ENCODE measurements at regions not wholly inside any gene's neighbourhood (a gene's known extent, or its start where the extent isn't known, plus 50 kb on each side); places are given as distances from the start of the nearest gene placed in this dataset.

- DNase-seq (ENCODE audit: insufficient read length, low spot score): no peak
Measured at GRCh38 chr12:19008102-19008501, 121.4 kb upstream of the PLEKHA5 start.

DNA sequence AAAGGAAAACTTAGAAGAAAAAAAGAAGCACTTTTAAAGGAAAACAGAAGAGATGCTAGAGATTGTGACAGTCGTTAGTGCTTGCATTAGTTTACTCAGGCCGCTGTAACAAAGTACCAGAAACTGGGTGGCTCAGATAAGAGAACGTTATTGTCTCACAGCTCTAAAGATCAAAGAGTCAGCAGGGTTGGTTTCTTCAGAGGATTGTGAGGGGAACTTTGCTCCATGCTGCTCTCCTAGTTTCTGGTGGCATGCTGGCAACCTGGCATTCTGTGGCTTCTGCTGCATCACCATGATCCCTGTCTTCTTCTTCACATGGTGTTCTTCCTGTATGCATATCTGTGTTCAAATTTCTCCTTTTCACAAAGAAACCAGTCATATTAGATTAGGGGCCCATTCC lies 119.4 kb upstream of the PLEKHA5 start:
- FAIRE-seq: no peak
- no peak for DNase-seq (ENCODE audit: insufficient read length, low spot score)

More at GRCh38 chr12:19008102-19008501, 121.4 kb upstream of the PLEKHA5 start:
- FAIRE-seq: no peak

GRCh38 chr12:19010726-19011125 lies 118.8 kb upstream of the PLEKHA5 start:
- no peak for DNase-seq (ENCODE audit: insufficient read length, low spot score)
- no peak for FAIRE-seq

- FAIRE-seq: no peak
Measured at GRCh38 chr12:19012965-19013364, 116.6 kb upstream of the PLEKHA5 start.

GRCh38 chr12:19014240-19014639 lies 115.3 kb upstream of the PLEKHA5 start:
- DNase-seq (ENCODE audit: insufficient read length, low spot score) (no peak), FAIRE-seq (peak; percentile 51)

More at GRCh38 chr12:19012965-19013364, 116.6 kb upstream of the PLEKHA5 start:
- DNase-seq (ENCODE audit: insufficient read length, low spot score): no peak

DNA sequence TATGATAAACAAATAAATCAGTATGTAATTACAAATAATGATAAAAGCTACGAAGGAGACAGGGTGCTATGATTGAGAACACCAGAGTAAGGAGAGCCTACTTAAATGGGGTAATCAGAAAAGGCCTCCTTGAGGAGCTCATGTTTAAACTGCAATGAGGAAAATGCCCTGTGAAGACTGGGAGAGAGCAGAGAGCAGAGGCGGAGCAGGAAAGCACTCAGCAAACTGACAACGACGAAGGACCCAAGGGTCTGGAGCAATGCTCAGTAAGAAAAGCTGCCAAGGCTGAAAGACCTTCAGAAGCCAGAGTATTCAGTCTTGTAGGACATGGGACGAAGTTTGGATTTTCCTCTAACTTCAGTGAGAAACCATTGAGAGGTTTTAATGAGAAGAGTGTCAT lies 114.2 kb upstream of the PLEKHA5 start:
- FAIRE-seq: no peak
- no peak for DNase-seq (ENCODE audit: insufficient read length, low spot score)

- DNase-seq (ENCODE audit: insufficient read length, low spot score): no peak
- FAIRE-seq: no peak
Measured at GRCh38 chr12:19018302-19018970, 111.1 kb upstream of the PLEKHA5 start.

- DNase-seq (ENCODE audit: insufficient read length, low spot score) (no peak), FAIRE-seq (no peak)
Measured at GRCh38 chr12:19021240-19021639, 108.3 kb upstream of the PLEKHA5 start.

DNA sequence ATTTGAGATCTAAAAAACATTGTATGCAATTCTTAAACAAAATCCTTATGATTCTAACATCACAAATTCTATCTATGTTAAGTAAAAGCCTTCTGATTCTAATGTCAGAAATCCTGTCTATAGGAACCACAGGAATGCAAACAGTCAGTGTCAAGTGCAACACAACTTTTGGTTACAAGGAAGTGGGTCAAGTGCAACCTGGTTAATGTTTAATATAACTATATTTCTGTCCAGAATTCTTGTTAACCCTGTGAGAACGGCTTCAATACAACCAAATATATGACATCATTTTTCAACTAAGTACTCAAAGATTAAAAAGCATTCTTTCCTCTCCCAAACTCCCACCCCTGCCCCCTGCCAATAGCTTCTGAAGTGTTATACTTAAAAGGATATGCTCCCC lies 107.9 kb upstream of the PLEKHA5 start:
- no peak for DNase-seq (ENCODE audit: insufficient read length, low spot score)
- no peak for FAIRE-seq

- no peak for FAIRE-seq
- no peak for DNase-seq (ENCODE audit: insufficient read length, low spot score)
Measured at GRCh38 chr12:19025582-19025981, 104.0 kb upstream of the PLEKHA5 start.

DNA sequence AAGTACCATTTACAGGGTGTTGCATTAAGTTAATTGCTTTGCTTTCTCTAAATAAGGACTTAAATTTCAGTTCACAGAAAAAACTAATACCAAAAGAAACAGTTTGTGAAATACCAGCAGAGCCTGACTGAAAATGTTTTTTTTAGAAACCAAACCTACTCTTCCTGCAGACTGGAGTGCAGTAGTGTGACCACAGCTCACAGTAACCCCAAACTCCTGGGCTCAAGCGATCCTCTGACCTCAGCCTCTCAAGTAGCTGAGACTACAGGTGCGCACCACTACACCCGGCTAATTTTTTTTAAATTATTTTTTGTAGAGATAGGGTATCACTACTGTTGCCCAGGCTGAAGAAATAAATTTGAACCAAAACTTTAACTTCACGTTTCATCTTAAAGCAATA lies 103.5 kb upstream of the PLEKHA5 start:
- FAIRE-seq: no peak
- DNase-seq (ENCODE audit: insufficient read length, low spot score): no peak

- DNase-seq (ENCODE audit: insufficient read length, low spot score) (no peak), FAIRE-seq (no peak)
Measured at GRCh38 chr12:19026614-19027488, 102.7 kb upstream of the PLEKHA5 start.

DNA sequence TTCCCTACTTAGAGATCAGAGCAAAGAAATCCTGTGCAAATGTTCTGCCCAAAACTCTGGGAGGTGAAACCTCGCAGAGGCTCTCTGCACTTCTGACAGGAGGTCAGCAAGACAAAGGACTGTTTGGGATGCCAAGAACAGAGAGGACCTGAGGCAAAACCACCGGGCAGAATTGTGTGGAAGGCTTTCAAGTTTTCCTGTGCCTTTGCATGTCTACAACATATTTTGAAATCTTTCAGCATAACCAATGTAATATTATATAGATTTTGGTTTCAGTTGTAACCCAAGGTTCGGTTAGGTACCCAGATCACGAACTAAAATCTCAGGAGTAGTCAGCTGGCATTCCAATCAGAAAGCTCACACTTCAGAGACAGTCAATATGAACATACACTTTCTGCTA lies 99.4 kb upstream of the PLEKHA5 start:
- DNase-seq (ENCODE audit: insufficient read length, low spot score) (no peak), FAIRE-seq (no peak)

DNA sequence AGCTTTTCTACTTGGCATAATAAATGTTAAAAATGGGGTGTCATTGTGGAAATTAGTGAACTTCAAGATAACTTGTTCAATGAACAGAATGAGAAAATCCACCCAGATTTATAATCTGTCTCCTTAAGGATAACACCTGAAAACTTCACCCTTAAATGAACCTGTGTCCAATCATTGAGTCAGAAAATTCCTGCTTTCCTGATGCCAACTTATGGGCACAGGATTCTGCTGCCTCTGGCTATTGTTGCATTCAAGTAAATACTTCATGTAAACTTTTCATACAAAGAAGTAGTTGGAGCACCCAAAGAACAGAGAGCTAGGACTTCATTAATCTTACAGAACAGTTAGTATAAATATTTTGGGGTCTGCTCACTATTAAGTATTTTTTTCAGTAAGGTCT lies 98.9 kb upstream of the PLEKHA5 start:
- DNase-seq (ENCODE audit: insufficient read length, low spot score): no peak
- no peak for FAIRE-seq

GRCh38 chr12:19031032-19031431 lies 98.5 kb upstream of the PLEKHA5 start:
- FAIRE-seq (peak; percentile 69), DNase-seq (ENCODE audit: insufficient read length, low spot score) (peak; percentile 76)

GRCh38 chr12:19032826-19033225 lies 96.7 kb upstream of the PLEKHA5 start:
- no peak for DNase-seq (ENCODE audit: insufficient read length, low spot score)
- FAIRE-seq: no peak

GRCh38 chr12:19033244-19033643 lies 96.3 kb upstream of the PLEKHA5 start:
- FAIRE-seq: no peak
- DNase-seq (ENCODE audit: insufficient read length, low spot score): no peak

GRCh38 chr12:19034937-19035336 lies 94.6 kb upstream of the PLEKHA5 start:
- FAIRE-seq (no peak), DNase-seq (ENCODE audit: insufficient read length, low spot score) (no peak)

DNA sequence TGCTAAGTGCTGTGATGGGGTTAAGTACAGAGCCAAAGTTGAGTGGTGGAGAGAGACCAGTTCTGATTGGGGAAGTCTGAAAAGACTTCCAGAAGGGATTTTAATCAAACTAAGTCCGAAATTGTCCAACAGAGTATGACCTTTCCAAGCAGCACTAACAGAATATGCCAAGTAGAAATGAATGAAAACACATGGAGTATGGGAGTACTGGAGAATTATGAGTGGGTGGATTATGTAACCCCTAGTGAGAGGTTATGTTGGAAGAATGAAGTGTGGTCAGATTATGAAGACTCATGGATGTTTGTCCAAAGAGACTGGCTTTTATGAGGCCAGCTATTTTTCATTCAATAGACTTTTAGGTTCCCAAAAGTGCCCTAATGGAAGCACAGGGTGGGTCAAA lies 94.0 kb upstream of the PLEKHA5 start:
- FAIRE-seq (no peak), DNase-seq (ENCODE audit: insufficient read length, low spot score) (no peak)

DNA sequence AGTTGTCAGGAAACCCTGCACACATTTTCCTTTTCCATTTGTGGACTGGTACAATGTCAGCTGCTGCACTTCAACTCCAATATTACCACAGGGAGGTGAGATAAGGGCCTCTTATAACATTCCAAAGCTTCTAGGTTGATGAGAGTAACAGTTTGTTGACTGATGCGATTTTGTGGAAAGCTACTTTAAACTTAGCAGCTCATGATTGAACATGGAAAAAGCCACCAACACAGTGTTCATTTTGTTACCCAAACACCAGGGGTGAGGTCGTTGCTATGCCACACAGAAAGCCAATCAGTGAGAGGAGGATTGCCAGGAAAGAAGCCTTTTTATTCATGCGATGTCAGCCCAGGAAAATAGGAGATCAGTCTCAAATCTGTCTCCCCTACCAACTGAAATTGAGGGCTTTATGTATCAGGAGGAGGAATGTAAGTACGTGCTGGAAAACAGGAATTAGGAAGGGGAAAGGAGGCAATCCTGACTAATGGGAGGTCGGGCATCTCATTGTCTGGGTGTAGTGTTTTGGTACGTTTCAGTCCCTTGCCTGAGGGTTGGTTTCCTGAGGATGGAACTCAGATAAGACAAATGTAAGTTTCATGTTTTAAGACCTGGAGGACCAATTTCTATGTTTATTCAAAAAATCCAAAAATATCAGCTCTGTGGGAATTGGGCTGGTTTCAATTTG lies 92.7 kb upstream of the PLEKHA5 start:
- no peak for DNase-seq (ENCODE audit: insufficient read length, low spot score)
- FAIRE-seq: no peak

GRCh38 chr12:19038209-19038608 lies 91.3 kb upstream of the PLEKHA5 start:
- no peak for DNase-seq (ENCODE audit: insufficient read length, low spot score)
- FAIRE-seq: no peak

- DNase-seq (ENCODE audit: insufficient read length, low spot score) (no peak), FAIRE-seq (no peak)
Measured at GRCh38 chr12:19039515-19039914, 90.0 kb upstream of the PLEKHA5 start.
